SK-N-DZ (cell line): ENCODE measurements at regions not wholly inside any gene's neighbourhood (a gene's known extent, or its start where the extent isn't known, plus 50 kb on each side); places are given as distances from the start of the nearest gene placed in this dataset.

Source experiments
- DNase-seq: peaks from one replicate; pipeline ENCODE4 v3.0.0-alpha.2; 2015; ENCODE audit warnings: low spot score

DNA sequence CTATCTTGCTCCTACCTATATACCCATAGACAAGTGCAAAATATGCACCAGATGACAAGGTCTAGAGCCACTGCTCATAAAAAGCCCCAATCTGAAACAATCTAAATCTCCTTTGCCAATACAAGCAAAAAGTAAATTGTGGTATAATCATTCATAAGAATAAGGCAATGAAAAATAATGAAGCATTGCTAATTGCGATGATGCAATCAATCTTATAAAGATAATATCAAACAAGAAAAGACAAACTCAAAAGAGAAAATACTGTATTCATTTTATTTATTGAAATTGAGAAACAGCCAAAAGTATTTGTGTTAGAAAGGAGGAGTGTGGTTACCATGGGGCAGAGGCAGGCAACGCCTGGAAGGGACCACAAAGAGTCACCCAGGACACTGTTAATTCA, 175.9 kb upstream of the GYPC start:
- no peak for DNase-seq

DNA sequence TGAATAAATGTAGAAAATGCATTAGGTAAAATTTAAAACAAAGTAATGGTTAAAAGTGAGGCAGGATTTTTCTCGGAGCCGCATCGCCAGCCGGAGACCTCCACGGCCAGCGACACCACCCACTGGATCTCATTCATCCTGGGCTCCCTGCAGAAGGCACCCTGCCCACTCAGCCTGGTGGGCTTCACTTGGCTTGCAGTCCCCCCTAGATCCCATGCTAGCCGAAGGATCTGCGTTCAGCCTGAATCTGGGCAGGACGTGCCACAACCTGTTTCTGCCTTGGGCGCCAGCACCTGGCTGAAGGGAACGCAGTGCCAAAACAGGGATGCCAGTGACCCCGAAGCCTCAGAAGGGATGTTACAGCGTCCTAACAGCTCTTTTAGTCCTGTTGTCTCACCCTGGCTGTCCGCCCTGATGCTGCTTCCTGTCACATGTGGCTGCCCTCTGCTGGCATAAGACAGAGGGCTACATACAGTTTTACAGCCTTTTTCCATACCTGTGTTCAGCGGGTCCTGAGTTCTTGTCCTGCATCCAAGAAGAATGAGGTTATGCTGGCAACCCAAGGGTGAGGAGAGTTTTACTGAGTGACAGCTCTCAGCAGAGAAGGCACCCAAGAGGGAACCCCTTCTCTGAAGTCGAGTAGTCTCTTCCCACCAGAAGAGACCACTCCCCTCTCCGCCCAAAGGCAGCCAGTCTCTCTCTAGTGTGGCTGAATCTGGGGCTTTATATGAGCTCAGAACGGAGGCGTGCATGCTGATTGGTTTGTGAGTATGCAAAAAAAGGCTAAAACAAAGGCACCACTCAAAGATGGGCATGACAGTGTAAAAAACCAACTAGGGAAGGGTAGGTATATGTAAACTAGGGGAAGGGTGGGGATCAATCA, 173.1 kb upstream of the GYPC start:
- peak; percentile 18 for DNase-seq

DNA sequence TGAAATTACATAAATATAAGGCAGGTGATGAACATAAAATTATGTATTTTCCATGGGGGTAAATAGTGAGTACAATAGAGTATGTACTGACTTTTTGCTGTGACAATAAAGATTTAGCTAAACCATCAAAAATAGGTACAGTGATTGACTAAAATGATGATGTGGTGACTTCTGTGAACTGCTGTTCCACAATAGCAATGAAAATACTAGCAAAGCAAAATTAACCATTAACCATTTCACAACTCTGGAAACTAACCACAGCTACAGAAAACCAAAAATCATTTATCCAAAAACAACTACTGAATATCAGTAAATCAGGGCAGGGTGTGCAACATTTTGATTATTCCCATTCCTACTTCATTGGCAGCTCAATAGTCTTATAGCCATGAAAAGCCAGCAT, 161.4 kb upstream of the GYPC start:
- no peak for DNase-seq

DNA sequence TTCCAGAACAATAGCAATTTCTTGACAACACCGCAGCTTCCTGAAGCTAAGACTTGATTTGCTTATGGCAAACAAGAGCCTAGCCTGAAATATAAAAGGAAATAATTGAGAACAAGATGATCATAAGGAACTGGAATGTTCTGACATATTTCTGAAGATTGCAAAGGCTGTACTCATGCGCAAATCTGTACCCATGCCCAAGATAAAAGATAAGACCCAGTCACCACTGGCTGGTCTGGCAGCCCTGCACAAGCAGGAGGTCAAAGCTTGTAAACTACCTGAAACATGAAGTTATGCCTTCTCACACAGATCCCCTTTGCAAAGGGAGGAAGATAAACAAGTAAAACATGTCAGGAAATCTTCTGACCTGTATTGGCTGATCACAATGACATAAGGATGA, 160.8 kb upstream of the GYPC start:
- no peak for DNase-seq

DNA sequence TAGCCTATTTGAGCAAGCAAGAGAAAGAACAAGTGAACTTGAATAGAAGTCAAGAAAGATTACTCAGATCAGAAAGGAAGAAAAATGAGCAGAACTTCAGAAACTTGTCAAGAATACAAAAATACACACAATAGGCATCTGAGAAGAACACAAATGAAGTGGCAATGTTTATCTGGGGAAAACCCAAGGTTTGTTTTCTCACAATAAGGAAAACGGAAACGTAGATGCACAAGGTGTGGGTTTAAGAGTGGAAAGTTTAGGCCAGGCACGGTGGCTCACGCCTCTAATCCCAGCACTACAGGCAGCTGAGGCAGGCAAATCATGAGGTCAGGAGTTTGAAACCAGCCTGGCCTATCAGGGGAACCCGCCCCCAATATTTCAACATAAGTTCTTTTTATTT, 159.5 kb upstream of the GYPC start:
- no peak for DNase-seq

DNA sequence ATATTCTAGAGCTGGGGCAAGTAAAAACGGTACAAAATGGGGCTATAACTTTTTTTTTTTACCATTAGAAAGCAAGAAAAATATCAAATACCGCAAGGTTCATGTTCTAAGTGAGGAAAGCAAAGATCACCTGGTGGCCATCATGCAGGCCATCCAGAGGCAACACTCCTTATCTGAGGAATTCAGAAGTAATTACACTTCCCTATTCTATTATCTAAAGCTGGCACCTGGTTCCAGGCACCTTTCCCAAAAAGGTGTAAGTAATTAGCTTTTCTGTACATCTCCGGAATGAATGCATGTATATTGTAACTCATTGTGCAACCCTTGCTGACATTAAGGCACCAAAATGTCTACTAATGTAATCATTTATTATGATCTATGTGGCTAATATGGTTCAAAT, 152.5 kb upstream of the GYPC start:
- DNase-seq = no peak

DNA sequence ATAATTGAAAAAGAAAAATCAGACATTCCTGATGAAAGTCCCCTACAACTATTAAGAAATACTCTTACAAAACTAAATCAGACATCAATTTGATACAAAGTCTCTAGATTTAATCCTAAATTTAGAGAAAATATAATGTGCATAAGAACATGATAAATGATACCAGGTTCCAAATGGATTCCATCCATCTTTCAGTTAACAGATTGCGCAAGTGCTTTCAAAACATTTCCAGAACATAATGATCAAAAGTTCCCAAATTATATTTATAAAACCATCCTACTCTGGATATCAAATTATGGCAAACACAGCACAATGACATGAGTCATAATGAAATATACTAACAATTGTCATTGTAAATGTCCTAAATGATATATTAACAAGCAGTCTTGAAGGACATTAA, 151.0 kb upstream of the GYPC start:
- no peak for DNase-seq

DNA sequence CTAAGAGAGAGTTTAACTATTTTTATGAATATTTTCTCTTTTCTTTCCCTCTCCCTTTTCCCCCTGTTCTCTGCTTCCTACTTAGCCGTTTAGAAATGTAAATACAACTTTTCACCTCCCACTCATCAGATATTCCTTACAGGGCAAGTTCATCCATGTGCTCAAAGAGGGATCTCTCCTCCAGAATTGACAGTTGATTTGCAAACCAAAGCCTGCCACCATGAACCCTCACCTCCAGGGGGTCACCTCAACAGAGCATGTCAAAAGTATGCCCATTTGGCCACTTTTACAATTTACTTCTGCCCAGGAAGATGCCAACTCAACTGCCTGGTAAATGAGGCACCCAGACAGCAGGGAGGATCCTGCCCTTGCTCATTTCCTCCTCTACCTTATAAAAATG, 149.2 kb upstream of the GYPC start:
- DNase-seq = no peak

DNA sequence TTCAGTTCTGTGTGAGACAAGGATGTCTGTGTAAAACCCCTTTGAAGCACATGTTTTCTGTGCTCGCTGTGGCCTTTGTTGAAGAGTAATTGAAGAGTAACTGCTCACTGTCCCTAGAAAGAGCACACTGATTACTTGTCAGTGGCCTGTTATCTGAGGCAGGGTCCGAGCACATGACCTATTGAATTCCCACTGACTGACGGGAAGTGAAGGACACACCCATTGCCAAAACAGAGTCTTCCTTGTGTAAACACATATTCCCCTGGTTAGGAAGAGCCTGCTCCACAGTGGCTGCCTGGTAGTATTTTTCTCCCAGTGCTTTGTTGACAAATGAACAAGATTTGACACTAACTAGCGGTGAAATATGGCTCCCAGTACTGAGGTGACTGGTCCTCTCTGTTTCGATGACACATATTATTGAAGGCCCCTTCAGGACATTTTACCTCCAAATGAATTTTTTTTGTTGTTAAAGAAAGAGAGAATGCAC, 148.5 kb upstream of the GYPC start:
- peak; percentile 9 for DNase-seq

DNA sequence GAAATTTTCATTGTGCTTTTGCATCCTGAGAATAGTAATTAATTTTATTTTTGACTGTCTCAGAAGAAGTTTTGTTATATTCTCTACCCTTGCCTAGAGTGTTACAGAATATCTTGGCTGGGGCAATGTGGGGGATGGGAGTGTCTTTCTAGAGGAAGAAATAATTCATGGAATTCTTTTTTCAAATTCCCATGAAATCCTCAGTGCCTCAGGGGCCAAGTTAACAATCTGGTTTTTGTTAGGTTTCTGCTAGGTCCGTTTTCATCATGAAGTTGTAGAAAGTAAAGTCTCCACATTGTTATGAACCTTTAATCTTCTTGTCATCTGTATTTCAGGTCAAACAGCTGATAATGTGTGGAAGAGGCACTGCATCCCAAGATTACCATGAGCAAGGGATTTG, 145.6 kb upstream of the GYPC start:
- no peak for DNase-seq

DNA sequence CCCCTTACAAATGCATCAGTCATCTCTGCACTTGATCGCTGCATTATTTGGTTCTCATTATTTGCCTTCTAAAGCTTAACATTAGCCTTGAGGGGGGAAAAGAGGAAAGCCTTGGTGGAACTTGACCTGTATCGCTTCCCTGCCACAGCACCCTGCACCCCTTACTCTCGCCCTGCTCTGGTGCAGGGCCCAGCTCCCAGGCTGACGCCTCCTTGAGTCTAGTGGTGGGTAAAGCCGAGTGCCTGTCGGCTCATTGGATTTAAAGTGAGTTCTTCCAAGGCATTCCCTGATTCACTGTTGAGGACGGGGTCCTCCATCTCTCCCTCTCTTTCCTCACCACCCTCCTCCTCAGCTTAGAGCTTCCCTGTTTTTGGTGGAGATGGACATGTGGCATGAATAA, 145.0 kb upstream of the GYPC start:
- DNase-seq = no peak

DNA sequence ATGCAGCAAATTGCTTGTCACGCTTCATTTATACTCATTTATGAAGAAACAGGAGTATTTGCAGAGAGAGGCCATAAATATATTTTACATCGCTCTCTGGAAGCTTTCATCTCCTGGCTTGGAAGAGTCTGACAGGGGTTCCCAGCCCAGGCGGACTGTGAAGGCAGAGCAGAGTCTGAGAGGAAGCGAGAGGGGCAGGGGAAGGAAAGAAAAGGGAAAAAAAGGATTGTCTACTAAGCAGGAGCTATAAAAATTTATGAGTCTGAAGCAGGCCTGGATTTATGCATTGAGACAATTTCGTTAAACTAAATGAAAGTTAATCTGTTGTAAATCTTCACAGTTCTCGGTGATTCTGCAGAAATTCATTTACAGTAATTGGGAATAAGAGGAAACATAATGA, 143.9 kb upstream of the GYPC start:
- no peak for DNase-seq

DNA sequence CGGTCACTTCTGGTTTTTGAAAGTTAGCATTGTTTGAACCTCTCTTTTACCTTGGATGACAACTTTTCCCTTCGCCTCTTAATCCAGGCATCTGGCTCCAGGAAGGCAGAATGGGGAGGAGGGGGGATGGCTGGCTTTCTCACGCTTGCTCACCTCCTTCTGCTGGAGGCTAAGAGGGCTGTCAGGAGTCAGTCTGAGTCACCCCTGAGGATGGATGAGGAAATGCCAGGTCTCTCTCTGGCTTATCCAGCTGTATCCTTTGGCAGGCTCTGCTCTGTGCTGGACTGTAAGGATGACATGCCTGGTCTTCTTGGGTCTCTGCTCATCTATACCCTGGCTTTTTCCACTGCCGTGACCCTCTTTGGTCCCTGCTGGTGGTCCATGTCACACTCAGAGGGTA, 142.9 kb upstream of the GYPC start:
- DNase-seq = no peak

DNA sequence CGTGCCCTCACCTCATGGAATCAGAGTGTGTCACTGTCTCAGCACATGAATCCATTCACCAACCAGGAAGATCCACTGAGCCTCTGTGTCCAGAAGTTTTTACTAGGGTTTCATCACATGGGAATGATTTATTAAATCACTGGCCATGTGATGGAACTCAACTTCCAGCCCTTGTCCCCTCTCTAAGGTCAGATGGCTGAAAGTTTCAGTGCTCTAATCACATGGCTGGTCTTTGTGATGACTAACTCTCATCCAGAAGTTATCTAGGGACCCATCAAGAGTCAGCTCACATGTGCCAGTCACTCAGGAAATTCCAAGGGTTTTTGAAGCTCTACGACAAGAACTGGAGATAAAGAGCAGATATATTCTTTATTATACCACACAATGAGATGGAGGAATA, 140.5 kb upstream of the GYPC start:
- DNase-seq = no peak

DNA sequence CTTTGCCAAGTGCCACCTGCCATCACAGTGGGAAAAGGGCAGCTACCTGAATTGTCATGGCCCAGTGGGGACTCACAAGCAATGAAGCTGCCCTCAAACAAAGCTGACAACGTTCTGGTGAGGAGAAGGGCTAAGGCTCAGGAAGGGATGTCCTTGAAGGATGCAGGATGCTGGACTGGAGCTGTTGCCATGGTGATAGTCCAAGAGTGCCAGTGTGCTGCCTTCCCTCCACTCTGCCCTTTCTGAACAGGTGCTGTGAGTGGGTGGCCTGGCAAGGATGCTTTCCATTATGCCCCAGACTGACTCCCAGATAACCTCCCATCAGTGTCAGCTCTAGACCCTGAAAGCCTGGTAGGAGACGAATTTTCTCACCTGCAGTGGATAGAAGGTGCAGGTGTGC, 137.8 kb upstream of the GYPC start:
- no peak for DNase-seq

DNA sequence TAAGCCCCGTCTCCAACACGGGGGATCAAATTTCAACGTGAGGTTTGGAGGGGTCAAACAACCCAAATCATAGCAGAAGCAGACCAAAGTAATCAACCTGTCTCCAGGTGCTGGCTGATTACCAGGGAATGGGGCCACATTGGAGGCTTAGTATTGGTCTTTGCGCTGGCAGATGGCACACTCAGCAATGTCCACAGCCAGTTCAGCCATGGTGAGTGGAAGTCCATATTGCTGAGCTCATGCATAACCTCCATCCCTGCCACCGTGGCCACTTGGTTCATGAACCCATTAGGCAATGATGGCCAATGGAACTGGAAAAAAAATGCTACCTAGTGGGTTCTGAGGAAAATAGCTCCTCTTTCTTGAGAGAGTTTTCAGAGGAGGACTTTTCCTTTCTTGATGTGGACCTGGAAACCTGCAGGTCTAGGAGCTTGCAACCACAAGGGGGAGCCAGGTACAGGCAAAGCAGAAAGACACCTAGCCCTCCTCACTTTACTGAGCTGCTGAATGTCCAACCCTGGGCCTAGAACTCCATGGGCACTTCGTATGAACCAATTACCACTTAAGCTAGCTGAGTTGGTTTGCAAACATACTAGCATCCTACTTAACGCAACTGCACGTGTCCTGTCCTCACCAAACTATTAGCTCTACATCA, 128.0 kb upstream of the GYPC start:
- peak; percentile 25 for DNase-seq

DNA sequence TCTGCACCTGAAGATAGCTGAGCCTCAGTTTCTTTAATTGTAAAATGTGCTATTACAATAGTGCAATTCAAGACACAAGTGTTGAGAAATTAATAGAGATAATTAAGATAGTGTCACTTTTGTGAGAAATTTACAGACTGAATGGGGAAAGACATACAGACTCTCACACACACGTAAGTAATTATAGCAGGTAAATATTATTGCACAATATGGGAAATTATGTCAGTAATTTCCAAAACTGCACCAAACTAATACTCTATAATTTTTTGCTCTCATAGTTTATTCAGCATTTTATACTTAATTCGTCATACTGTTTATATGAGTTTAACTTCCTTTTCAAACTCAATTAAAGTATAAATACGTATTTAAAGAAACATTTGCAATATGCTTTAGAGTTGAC, 124.9 kb upstream of the GYPC start:
- DNase-seq = no peak

DNA sequence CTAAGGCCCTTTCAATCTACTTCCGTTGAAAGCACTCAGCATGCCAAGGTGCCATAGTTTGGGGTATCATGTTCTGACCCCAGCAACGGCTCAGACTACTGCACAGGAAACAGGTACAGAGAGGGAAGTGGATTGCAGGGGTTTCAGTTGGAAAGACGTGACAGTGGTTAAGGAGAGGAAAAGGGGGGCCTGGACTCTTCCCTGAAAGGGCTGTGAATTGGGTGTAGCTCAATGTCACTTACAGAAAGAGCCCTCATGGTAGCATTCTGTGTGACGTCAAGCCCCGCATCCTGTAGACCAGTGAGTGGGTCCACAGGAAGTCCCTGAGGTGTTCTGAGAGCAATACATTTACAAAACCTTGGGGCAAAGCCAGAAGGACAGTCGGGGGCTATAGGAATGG, 121.5 kb upstream of the GYPC start:
- no peak for DNase-seq

DNA sequence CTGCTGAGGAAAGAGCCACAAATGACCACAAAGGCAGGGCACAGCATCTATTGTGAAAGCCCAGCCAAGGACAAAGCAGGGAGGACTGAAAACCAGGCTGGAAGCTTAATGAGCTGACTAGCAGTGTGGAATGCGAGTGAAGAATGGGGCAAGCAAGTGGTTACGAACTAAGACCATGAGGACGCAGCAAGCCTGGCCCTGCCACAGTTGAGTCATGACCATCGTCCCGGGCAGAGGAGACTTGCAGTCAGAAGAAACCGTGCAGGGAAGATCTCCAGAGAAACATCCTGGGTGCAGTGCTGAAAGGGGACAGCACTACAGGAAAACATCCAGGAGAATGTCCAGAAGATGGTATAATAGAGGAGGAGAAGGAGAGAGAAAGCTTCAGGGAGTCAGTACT, 120.5 kb upstream of the GYPC start:
- DNase-seq = no peak

DNA sequence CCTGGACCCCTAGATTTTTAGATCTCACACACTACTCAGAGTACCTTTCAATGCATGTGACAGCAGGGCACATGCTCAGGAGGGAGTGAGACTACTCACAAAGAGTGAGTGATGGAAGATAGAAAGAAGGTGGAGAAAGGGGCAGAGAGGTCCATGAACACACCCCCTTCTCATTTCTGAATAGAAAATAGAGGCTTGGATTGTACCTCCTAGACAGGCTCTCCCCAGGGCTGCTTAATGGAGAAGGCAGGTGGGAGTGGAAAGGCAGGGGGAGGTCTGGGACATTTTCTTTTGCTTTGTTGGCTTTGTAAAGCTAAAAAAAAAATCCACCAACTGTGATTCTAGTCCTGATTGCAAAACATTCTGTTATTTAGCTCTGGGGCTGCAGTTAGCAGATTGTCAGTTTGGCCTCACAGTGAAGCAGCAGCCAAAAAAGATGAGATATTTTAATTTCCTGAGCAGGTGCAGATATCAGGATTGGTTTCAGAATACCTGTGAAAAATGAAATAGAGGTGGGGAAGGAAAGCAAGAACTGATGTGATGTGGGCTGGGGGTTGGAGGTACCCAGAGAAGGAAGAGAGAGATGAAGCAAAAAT, 119.3 kb upstream of the GYPC start:
- no peak for DNase-seq

DNA sequence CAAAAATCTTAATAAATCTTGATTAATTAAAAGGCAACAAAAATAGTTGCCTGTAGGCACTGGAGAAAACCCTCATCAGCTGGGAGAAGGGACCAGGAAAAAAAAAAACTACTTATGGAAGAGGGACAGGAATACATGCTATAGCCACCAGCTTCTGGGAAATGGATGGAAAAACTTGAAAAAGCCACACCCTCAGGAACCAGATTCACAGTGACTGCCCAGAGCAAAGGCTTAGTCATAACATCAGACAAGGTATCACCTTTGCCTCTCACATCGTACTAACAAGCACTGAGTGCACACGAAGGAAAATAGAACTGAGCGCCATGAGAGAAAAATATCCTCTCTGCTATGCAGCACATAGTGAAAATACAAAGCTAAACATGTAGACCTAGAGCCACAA, 116.9 kb upstream of the GYPC start:
- DNase-seq = no peak

DNA sequence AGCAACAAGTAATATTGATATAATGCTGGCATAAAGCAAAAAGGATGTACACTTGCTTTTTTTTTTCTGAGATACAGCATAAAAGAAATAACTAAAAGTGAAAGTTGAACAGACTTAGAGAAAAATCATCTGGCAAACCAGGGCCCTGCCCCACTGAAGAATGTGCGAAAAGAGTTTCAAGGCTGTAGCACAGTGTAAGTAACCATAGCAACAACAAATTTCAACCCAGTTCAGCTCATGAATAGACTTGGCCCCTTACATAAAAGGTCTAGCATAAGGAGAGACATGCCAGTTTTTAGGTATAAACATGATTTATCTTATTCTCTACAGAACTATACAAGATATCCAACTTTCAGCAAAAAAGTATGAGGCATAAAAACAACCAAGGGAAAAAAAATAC, 113.7 kb upstream of the GYPC start:
- DNase-seq = no peak

DNA sequence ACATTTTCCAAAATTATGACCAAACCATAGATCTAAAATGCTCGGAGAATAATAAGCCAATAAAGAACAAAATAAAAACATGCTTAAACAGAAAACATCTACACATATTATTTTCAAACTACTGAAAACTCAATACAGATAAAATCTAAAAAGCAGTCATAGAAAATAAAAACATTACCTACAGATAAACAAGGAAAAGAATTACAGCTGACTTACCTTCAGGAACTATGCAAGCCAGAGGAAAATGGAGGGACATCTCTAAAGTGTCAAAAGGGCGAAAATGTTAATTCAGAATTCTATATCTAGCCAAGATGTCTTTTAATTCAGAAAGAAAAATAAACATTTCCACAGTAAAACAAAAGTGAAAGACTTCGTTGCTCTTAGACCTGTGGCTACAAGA, 112.9 kb upstream of the GYPC start:
- DNase-seq = no peak
